Right cardiac atrium (tissue), 5 donors: ENCODE measurements at regions not wholly inside any gene's neighbourhood (a gene's known extent, or its start where the extent isn't known, plus 50 kb on each side); places are given as distances from the start of the nearest gene placed in this dataset.
A peak's percentile ranks its signal among the peaks of the same experiment; 100 is the strongest.
"Not testable (repeated sequence)": the region's sequence is repeated elsewhere in the genome, so short reads cannot be mapped to it uniquely, and the experiment has no call there.

Source experiments
- ATAC-seq, 2 donors: fragments of 200-7000 bp; cut with Tn5 transposase; one replicate each; pipeline versions ENCODE4 v1.8.0 to v1.9.1; 2020; ENCODE audit warnings: moderate library complexity in 2 of 2, mild to moderate bottlenecking in 1 of 2
- DNase-seq, 3 donors: peaks; one replicate each; pipeline ENCODE4 v3.0.0-alpha.2; 2020
- H3K27ac ChIP-seq: one replicate; pipeline ENCODE4 v1.5.1; 2013; ENCODE audit warnings: mild to moderate bottlenecking, low read length, control low read depth, moderate library complexity
- H3K27me3 ChIP-seq: one replicate; pipeline ENCODE4 v1.6.1; 2013; ENCODE audit not compliant: control insufficient read depth, insufficient read depth
- H3K4me1 ChIP-seq: one replicate; pipeline ENCODE4 v1.6.1; 2013; ENCODE audit warnings: low read length; ENCODE audit not compliant: control insufficient read depth, insufficient read depth
- H3K4me3 ChIP-seq: one replicate; pipeline ENCODE4 v1.5.1; 2013; ENCODE audit warnings: low read length, control low read depth
- H3K9me3 ChIP-seq: one replicate; pipeline ENCODE4 v1.6.1; 2013; ENCODE audit warnings: low read length; ENCODE audit not compliant: control insufficient read depth
- WGBS: extraction: QIAGEN DNeasy Blood & Tissue Kit; methylation state at CpG from one replicate; pipeline ENCODE4 v1.1.7; 2013; 5-methylcytosine and 5-hydroxymethylcytosine counted together
- intact Hi-C, 4 donors: fragments of 100-400 bp; cut with DNase I; formaldehyde crosslinking; loops; one replicate each; pipeline versions ENCODE4 v1.11.0 to v1.14.0; 2022 to 2023
- donor health status: healthy with polysubstance abuse.
- donor health status: DM: no; HTN: yes; CAD: no.
- donor health status: DM: no; HTN: no; CAD: no.
- donor health status: DM: no; HTN: yes; CAD: no; lungs with severe emphysema.
- donor health status: DM: yes; HTN: yes; CAD: no.

DNA sequence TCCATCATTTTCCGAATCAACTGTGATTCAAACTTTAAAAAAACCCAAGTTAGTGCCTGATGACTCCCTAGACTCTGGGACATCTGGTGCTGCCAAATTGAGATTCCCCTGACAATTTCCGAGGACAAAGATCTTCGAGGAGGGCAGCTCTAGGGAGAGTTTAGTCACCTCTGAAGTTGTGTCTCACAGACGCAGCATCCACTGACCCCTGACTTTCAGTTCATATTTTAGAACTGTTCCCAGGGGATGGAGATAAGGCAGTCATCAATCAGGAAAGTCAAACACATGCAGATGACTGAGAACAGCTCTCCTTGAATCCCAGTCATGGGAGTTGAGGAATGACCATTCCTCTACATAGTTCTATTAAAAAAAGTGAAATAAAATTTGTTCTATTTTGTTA, 643.9 kb downstream of the TRIML1 start:
- no peak for ATAC-seq
- Histone ChIP-seq H3K4me3 (no peak overlapping the region), H3K9me3 (no peaks in the 10 kb centered on the region), H3K27ac (no peak overlapping the region), H3K27me3 (no peaks in the 10 kb centered on the region), H3K4me1 (no peaks in the 10 kb centered on the region)
- 50% methylated on average over 4 of the region's 4 CpGs for WGBS
- intact Hi-C loops, result no loop called here
- no peak for DNase-seq

DNA sequence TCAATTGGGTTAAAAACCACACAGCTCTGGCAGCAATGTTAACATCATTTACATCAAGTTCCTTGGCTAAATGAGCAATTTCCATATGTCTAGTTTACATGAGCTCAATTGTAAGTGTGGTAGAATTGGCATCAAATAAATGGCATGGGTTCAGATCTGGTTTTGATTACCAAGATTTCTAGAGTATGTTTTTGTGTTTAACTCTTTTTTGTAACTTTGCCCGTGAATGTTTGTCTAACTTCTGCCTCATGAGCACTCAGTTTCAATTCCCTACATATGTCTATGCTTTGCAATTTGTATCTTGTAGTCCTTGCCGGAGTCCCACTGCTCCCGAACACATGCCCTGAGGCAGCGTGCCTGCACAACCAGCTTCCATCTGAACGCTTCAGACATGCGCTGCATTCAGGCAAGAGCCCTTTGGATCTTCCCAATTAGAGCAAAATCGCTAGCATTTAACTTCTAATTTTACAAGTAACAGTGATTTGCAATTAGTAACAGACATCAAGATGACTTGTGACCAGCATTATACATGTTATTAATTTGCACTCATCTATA, 644.4 kb downstream of the TRIML1 start:
- 81% methylated on average over 7 of the region's 7 CpGs for WGBS
- intact Hi-C loops, result no loop called here
- no peak overlapping the region for H3K4me3 ChIP-seq
- no peak for DNase-seq
- no peaks in the 10 kb centered on the region for H3K4me1 ChIP-seq
- no peak overlapping the region for H3K27ac ChIP-seq
- no peaks in the 10 kb centered on the region for H3K9me3 ChIP-seq
- no peak for ATAC-seq
- H3K27me3 ChIP-seq, result no peaks in the 10 kb centered on the region

DNA sequence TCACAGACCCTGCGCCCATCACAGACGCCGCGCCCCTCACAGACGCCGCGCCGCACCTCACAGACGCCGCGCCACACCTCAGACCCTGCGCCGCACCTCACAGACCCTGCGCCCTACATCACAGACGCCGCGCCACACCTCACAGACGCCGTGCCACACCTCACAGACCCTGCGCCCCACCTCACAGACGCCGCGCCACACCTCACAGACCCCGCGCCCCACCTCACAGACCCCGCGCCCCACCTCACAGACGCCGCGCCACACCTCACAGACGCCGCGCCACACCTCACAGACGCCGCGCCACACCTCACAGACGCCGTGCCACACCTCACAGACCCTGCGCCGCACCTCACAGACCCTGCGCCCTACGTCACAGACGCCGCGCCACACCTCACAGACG, 657.4 kb downstream of the TRIML1 start:
- H3K9me3 ChIP-seq, DNase-seq, intact Hi-C loops, H3K27me3 ChIP-seq, ATAC-seq, H3K4me3 ChIP-seq, H3K4me1 ChIP-seq, H3K27ac ChIP-seq: not testable (repeated sequence)
- 95% methylated on average over 45 of the region's 46 CpGs for WGBS

DNA sequence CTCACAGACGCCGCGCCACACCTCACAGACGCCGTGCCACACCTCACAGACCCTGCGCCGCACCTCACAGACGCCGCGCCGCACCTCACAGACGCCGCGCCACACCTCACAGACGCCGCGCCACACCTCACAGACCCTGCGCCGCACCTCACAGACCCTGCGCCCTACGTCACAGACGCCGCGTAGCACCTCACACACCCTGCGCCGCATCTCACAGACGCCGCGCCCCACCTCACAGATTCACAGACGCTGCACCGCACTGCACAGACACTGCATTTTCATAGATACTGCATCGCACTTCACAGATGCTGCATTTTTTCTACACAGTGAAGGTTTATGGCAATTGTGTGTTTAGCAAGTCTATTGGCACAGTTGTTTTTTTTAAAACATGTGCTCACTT, 657.8 kb downstream of the TRIML1 start:
- WGBS, result 94% methylated on average over 31 of the region's 32 CpGs
- H3K4me3 ChIP-seq, H3K27me3 ChIP-seq, DNase-seq, H3K4me1 ChIP-seq, H3K27ac ChIP-seq, intact Hi-C loops, H3K9me3 ChIP-seq, ATAC-seq: not testable (repeated sequence)

DNA sequence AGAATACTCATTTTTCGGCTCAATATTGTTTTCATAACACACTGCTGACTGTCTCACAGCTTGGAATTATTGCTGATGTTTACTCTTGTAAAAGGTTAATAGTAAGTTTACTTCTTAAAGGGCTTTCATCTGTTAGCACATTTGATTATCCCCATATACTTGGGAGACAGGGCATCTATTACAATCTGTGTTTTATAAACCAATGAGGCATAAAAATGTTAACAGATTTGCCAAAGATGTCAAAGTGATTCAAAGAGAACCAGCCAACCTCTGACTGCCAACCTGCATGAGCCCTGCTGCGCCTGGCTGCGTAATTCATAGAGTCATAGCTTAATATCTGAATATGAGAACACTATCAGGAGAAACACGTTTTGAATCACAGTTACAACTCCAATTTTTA, 665.6 kb downstream of the TRIML1 start:
- no peak overlapping the region for H3K27ac ChIP-seq
- H3K4me1 ChIP-seq, result no peaks in the 10 kb centered on the region
- intact Hi-C loops, result no loop called here
- no peak for ATAC-seq
- no peaks in the 10 kb centered on the region for H3K27me3 ChIP-seq
- DNase-seq, result no peak
- no peaks in the 10 kb centered on the region for H3K9me3 ChIP-seq
- H3K4me3 ChIP-seq, result no peak overlapping the region
- 75% methylated on average over 4 of the region's 4 CpGs for WGBS

DNA sequence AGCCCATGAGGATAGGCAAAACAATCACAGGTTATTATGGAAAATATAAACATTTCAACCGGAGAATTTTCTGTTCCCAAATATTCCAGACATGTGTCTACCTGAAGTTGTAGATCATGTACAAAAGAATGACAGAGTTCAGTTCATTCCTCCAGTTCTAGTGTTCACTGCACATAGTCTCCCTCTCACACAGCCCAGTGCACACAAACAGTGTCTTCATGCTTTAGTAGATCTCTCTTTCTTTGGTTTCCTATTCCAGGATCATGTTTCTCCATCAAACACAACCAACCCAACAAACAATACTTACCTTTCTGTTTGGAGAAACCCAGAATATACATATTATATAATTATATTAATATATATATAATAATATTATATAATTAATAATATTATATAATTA, 671.9 kb downstream of the TRIML1 start:
- 91% methylated on average over 1 of the region's 1 CpG for WGBS
- Histone ChIP-seq H3K4me1 (no peaks in the 10 kb centered on the region), H3K27me3 (no peaks in the 10 kb centered on the region), H3K9me3 (no peaks in the 10 kb centered on the region), H3K4me3 (no peak overlapping the region), H3K27ac (no peak overlapping the region)
- DNase-seq (no peak), ATAC-seq (no peak)
- intact Hi-C loops, result no loop called here

DNA sequence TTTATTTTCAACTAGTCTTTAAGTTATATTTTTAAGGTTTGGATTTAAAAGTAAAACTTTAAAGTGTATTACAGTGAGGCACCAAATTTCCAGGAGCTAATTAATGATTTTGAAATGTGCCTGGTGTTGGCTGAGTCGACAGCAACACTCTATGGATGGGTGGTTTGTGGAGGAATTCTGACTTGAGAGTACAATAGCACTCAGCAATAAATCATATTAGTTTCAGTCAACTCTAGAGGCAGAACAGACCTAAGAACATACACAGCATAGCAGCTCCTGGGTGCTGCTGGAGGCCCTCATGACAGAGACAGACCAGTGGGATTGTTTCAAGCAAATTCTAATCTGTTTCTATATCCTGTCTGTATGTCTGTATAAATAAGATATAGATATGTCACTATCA, 673.4 kb downstream of the TRIML1 start:
- Histone ChIP-seq H3K27ac (no peak overlapping the region), H3K4me1 (no peaks in the 10 kb centered on the region), H3K4me3 (no peak overlapping the region), H3K27me3 (no peaks in the 10 kb centered on the region), H3K9me3 (no peaks in the 10 kb centered on the region)
- DNase-seq (no peak), ATAC-seq (no peak)
- intact Hi-C loops, result no loop called here
- 44% methylated on average over 1 of the region's 1 CpG for WGBS

DNA sequence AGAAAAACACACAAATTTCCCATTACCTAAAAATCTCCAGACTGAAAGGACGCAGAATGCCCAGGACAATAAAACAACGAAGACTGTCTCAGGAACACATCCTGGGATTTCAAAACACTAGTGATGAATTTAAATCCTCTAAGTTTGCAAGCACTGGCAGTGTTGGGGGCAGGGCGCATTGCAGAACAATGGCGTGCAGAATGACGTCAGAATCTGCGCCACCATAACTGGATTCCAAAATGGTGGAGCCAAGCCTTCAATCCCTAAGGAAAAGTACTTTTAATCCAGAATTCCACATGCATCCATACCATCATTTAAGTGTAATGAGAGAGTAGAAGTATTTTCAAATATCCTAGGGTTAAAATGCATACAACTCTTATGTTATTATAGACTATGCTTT, 679.1 kb downstream of the TRIML1 start:
- no peaks in the 10 kb centered on the region for H3K4me1 ChIP-seq
- WGBS, result 92% methylated on average over 6 of the region's 6 CpGs
- ATAC-seq, result no peak
- H3K9me3 ChIP-seq, result no peaks in the 10 kb centered on the region
- H3K27me3 ChIP-seq, result no peaks in the 10 kb centered on the region
- DNase-seq, result no peak
- no peak overlapping the region for H3K4me3 ChIP-seq
- no peak overlapping the region for H3K27ac ChIP-seq
- intact Hi-C loops, result no loop called here

DNA sequence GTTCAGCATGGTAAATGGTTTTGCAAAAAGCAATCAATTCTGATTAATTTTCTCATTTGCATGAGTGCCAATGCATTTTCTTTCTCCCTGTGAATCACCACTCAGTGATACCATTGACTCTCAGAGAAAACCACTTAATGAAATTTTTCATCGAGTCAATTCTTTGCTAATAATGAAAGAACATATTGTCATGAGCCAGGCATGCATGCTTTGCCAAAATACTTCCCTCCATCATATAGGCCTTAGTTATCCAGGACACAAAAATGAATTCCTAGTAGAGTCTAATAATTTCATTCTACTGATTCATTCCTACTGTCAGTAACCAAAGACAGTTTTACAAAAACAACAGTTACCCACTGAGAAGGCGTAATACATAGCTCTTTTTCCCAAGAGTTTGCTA, 680.0 kb downstream of the TRIML1 start:
- no peak overlapping the region for H3K27ac ChIP-seq
- no peaks in the 10 kb centered on the region for H3K9me3 ChIP-seq
- no peak overlapping the region for H3K4me3 ChIP-seq
- WGBS, result 77% methylated on average over 2 of the region's 2 CpGs
- ATAC-seq (no peak), DNase-seq (no peak)
- no peaks in the 10 kb centered on the region for H3K4me1 ChIP-seq
- intact Hi-C loops, result no loop called here
- no peaks in the 10 kb centered on the region for H3K27me3 ChIP-seq

DNA sequence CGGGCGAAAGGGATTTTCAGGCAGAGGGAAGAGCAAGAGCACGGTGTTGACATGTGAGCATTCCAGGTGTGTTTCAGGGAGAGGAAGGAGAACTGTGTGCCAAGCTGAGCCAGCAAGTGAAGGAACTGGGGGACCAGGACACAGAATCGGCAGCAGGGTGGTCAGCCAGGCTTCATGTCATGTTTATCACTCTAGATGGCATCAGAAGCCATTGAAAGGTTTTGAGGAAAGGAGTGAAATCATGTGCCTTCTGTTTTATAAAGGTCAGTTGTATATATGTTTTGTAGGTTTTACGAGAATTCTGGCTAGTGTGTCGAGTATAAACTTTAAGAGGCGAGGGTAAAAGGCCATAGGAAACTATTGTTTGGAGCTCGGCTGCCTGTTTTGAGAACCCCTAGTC, 682.3 kb downstream of the TRIML1 start:
- no peak overlapping the region for H3K27ac ChIP-seq
- WGBS, result 78% methylated on average over 8 of the region's 8 CpGs
- no peaks in the 10 kb centered on the region for H3K9me3 ChIP-seq
- no peaks in the 10 kb centered on the region for H3K27me3 ChIP-seq
- intact Hi-C loops, result no loop called here
- no peak for ATAC-seq
- no peaks in the 10 kb centered on the region for H3K4me1 ChIP-seq
- H3K4me3 ChIP-seq, result no peak overlapping the region
- no peak for DNase-seq

DNA sequence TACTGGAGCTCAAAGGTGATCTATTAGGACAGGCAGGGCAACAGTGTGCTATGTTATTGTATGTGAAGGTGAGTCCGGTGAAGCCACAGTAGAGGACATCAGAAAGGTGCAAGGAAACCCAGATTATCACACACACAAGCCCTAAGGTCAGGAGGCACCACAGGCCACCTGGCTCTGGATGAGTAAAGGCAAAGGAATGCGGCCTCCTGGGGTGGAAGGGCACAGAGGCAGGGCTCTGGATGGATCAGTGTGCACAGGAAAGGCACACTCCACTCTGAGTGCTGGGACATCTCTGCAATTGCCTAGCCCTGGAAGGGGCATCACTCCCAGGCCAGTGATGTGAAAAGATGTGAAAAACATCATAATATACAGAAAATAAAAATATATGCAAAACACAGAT, 683.5 kb downstream of the TRIML1 start:
- Histone ChIP-seq H3K4me1 (no peaks in the 10 kb centered on the region), H3K9me3 (no peaks in the 10 kb centered on the region), H3K4me3 (no peak overlapping the region), H3K27me3 (no peaks in the 10 kb centered on the region), H3K27ac (no peak overlapping the region)
- intact Hi-C loops, result no loop called here
- ATAC-seq, result no peak
- WGBS, result 65% methylated on average over 2 of the region's 2 CpGs
- no peak for DNase-seq

DNA sequence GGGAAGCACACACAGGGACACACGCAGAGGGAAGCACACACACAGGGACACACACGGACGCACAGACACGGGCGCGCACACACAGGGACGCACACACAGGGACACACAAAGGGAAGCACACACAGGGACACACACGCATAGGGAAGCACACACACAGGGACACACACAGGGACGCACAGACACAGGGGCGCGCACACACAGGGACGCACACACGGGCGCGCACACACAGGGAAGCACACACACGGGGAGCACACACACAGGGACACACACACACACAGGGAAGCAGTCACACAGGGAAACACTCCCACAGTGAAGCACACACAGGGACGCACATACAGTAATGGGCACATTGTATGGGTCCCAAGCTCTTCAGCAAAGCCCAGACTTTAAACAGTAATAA, 685.3 kb downstream of the TRIML1 start:
- H3K9me3 ChIP-seq, result no peaks in the 10 kb centered on the region
- WGBS, result 97% methylated on average over 17 of the region's 17 CpGs
- H3K4me1 ChIP-seq, result no peaks in the 10 kb centered on the region
- intact Hi-C loops, result no loop called here
- no peak overlapping the region for H3K4me3 ChIP-seq
- ATAC-seq (no peak), DNase-seq (peak in 1 of 3 donors; percentile 36)
- H3K27me3 ChIP-seq, result no peaks in the 10 kb centered on the region
- no peak overlapping the region for H3K27ac ChIP-seq
